ENCODE measurements at regions not wholly inside any gene's neighbourhood (a gene's known extent, or its start where the extent isn't known, plus 50 kb on each side); places are given as distances from the start of the nearest gene placed in this dataset.

GRCh38 chr2:239773228-239774141 lies 251.7 kb downstream of the NDUFA10 start:
- DNase-seq (ENCODE audit: extremely low spot score): no peak
- CTCF ChIA-PET: no interaction called here
- POLR2A ChIA-PET: no interaction called here

GRCh38 chr2:239772721-239773120 lies 252.4 kb downstream of the NDUFA10 start:
- no peak for DNase-seq (ENCODE audit: extremely low spot score)
- no peak for TF ChIP-seq CTCF (IDR thresholded peaks at IDR 0.05; ENCODE audit: control extremely low read depth, extremely low read depth, low read depth, missing control alignments)
- ChIA-PET CTCF (no interaction called here), POLR2A (no interaction called here)

More at GRCh38 chr2:239773228-239774141, 251.7 kb downstream of the NDUFA10 start:
- TF ChIP-seq CTCF (IDR thresholded peaks at IDR 0.05; ENCODE audit: control extremely low read depth, extremely low read depth, low read depth, missing control alignments): no peak

GRCh38 chr2:239770246-239770639 lies 254.9 kb downstream of the NDUFA10 start:
- no peak for DNase-seq (ENCODE audit: extremely low spot score)
- ChIA-PET CTCF (no interaction called here), POLR2A (no interaction called here)
- TF ChIP-seq CTCF (IDR thresholded peaks at IDR 0.05; ENCODE audit: control extremely low read depth, extremely low read depth, low read depth, missing control alignments): no peak

GRCh38 chr2:239769554-239770245 lies 255.4 kb downstream of the NDUFA10 start:
- ChIA-PET CTCF (no interaction called here), POLR2A (no interaction called here)
- DNase-seq (ENCODE audit: extremely low spot score): no peak
- no peak for TF ChIP-seq CTCF (IDR thresholded peaks at IDR 0.05; ENCODE audit: control extremely low read depth, extremely low read depth, low read depth, missing control alignments)

GRCh38 chr2:239768907-239769553 lies 256.1 kb downstream of the NDUFA10 start:
- TF ChIP-seq CTCF (IDR thresholded peaks at IDR 0.05; ENCODE audit: control extremely low read depth, extremely low read depth, low read depth, missing control alignments): no peak
- DNase-seq (ENCODE audit: extremely low spot score): no peak
- ChIA-PET CTCF (no interaction called here), POLR2A (no interaction called here)

GRCh38 chr2:239768031-239768790 lies 256.9 kb downstream of the NDUFA10 start:
- no peak for DNase-seq (ENCODE audit: extremely low spot score)
- CTCF ChIA-PET: no interaction called here
- POLR2A ChIA-PET: no interaction called here
- no peak for TF ChIP-seq CTCF (IDR thresholded peaks at IDR 0.05; ENCODE audit: control extremely low read depth, extremely low read depth, low read depth, missing control alignments)

Data from GM10248 (cell line).